HCT116 (cell line): ENCODE measurements at regions not wholly inside any gene's neighbourhood (a gene's known extent, or its start where the extent isn't known, plus 50 kb on each side); places are given as distances from the start of the nearest gene placed in this dataset.

Experiments
- ATAC-seq: fragments of 200-7000 bp; cut with Tn5 transposase; 2 replicates; pipeline ENCODE4 v1.9.1; 2020; ENCODE audit warnings: mild to moderate bottlenecking, moderate library complexity
- BruUV-seq: library from RNA; stranded (reverse); fragments of 400-500 nt; replicated peaks from 2 replicates; lab custom pipeline; 2021; lab: Mats Ljungman, UMichigan
- CTCF ChIA-PET: fragments of 300-600 bp; sonication (Branson Sonifier 250); formaldehyde crosslinking; loops from one replicate; lab custom pipeline; 2021; ENCODE audit warnings: antibody characterized with exemption; lab: Charles Lee
- POLR2A ChIA-PET: fragments of 300-600, 350-600 bp; sonication (Branson Sonifier 250); formaldehyde crosslinking; loops from one replicate; lab custom pipeline; 2021; ENCODE audit warnings: antibody characterized with exemption; lab: Charles Lee
- RAD21 ChIA-PET, 2 experiments: fragments of 300-600 bp; sonication (Branson Sonifier 250); formaldehyde crosslinking; loops; one replicate each; lab custom pipeline; 2023; ENCODE audit warnings: low total read pairs in 2 of 2; ENCODE audit not compliant: uncharacterized antibody in 2 of 2, unreplicated experiment in 2 of 2, low non-redundant PET in 1 of 2; lab: Charles Lee
- DNase-seq: peaks from one replicate; pipeline ENCODE4 v3.0.0-alpha.2; 2010; ENCODE audit warnings: low read depth, low spot score
- H2AFZ ChIP-seq: fragments of 200-600 bp; shearing (Covaris generic), sonication (generic); 2 replicates; pipeline ENCODE4 v1.6.1; 2017; ENCODE audit warnings: low read depth, mixed run types, mixed read lengths, antibody characterized with exemption, low read length; ENCODE audit not compliant: poor library complexity, severe bottlenecking
- H3K27ac ChIP-seq: 2 replicates; pipeline ENCODE4 v1.5.1; 2012; ENCODE audit warnings: low read depth, low read length
- H3K27me3 ChIP-seq: fragments of 200-600 bp; sonication (generic); 2 replicates; pipeline ENCODE4 v1.6.1; 2016; ENCODE audit warnings: mixed run types, low read length, mixed read lengths; ENCODE audit not compliant: insufficient read depth
- H3K36me3 ChIP-seq, 2 experiments: fragments of 200-500 bp in 1 of 2; fragments of 200-600 bp in 1 of 2; sonication (Bioruptor generic) in 1 of 2; sonication (generic) in 1 of 2; 2 replicates each; pipeline versions ENCODE4 v1.5.1 to v1.6.1; 2014 to 2016; ENCODE audit warnings: low read length in 2 of 2, inconsistent platforms in 1 of 2, mixed read lengths in 1 of 2, mixed run types in 1 of 2; ENCODE audit not compliant: insufficient read depth in 2 of 2, control insufficient read depth in 1 of 2
- H3K4me1 ChIP-seq, 2 experiments: fragments of 200-600 bp in 1 of 2; sonication (generic) in 1 of 2; 2 replicates each; pipeline versions ENCODE4 v1.5.1 to v1.6.1; 2012 to 2017; ENCODE audit warnings: low read length in 2 of 2, inconsistent platforms in 1 of 2, mild to moderate bottlenecking in 1 of 2, mixed read lengths in 1 of 2, mixed run types in 1 of 2, moderate library complexity in 1 of 2; ENCODE audit not compliant: insufficient read depth in 2 of 2, control insufficient read depth in 1 of 2
- H3K4me2 ChIP-seq: fragments of 200-600 bp; sonication (generic); 2 replicates; pipeline ENCODE4 v1.6.1; 2017; ENCODE audit warnings: mixed run types, low read length, mixed read lengths
- H3K4me3 ChIP-seq, 2 experiments: fragments of 200-600 bp in 1 of 2; sonication (generic) in 1 of 2; replicated peaks in 1 of 2; 2 replicates each; pipeline ENCODE4 v1.5.1; 2011 to 2016; ENCODE audit warnings: low read length in 2 of 2, control low read depth in 1 of 2, low read depth in 1 of 2, mild to moderate bottlenecking in 1 of 2, mixed read lengths in 1 of 2, mixed run types in 1 of 2
- H3K79me2 ChIP-seq: fragments of 200-600 bp; sonication (generic); 2 replicates; pipeline ENCODE4 v1.6.1; 2017; ENCODE audit warnings: mild to moderate bottlenecking, mixed run types, low read length, moderate library complexity, mixed read lengths; ENCODE audit not compliant: insufficient read depth
- H3K9ac ChIP-seq: fragments of 200-600 bp; sonication (generic); 2 replicates; pipeline ENCODE4 v1.6.1; 2016; ENCODE audit warnings: low read length, mixed read lengths
- H3K9me2 ChIP-seq: fragments of 200-600 bp; sonication (generic), shearing (Covaris generic); 2 replicates; pipeline ENCODE4 v1.6.1; 2017; ENCODE audit warnings: mixed run types, mild to moderate bottlenecking, moderate library complexity; ENCODE audit not compliant: insufficient read depth
- H3K9me3 ChIP-seq, 2 experiments: fragments of 200-500 bp in 1 of 2; fragments of 200-600 bp in 1 of 2; sonication (Bioruptor generic) in 1 of 2; sonication (generic) in 1 of 2; 2 replicates each; pipeline ENCODE4 v1.6.1; 2014 to 2017; ENCODE audit warnings: low read length in 2 of 2, mixed read lengths in 2 of 2, inconsistent platforms in 1 of 2, low read depth in 1 of 2, mild to moderate bottlenecking in 1 of 2, mixed run types in 1 of 2, moderate library complexity in 1 of 2; ENCODE audit not compliant: control insufficient read depth in 1 of 2, insufficient read depth in 1 of 2
- H4K20me1 ChIP-seq: fragments of 200-600 bp; sonication (generic), shearing (Covaris generic); 2 replicates; pipeline ENCODE4 v1.6.1; 2017; ENCODE audit warnings: mixed run types, mild to moderate bottlenecking, moderate library complexity; ENCODE audit not compliant: insufficient read depth
- EGR1 ChIP-seq: IDR thresholded peaks from 2 replicates; pipeline ENCODE4 v1.6.1; 2012; ENCODE audit warnings: low read depth
- ELF1 ChIP-seq: IDR thresholded peaks from 2 replicates; pipeline ENCODE4 v1.6.1; 2012; ENCODE audit warnings: low read depth, borderline replicate concordance
- EZH2 ChIP-seq: fragments of 200-600 bp; sonication (generic); IDR thresholded peaks from 2 replicates; pipeline ENCODE4 v1.6.1; 2017; ENCODE audit warnings: antibody characterized with exemption, mixed run types
- EZH2phosphoT487 ChIP-seq: fragments of 200-600 bp; IDR thresholded peaks from 2 replicates; pipeline ENCODE4 v1.6.1; 2018; ENCODE audit warnings: antibody characterized with exemption, borderline replicate concordance
- FOSL1 ChIP-seq: IDR thresholded peaks from 2 replicates; pipeline ENCODE4 v1.6.1; 2012; ENCODE audit warnings: low read depth
- JUND ChIP-seq: IDR thresholded peaks from 2 replicates; pipeline ENCODE4 v1.6.1; 2012
- POLR2AphosphoS5 ChIP-seq: IDR thresholded peaks from 2 replicates; pipeline ENCODE4 v1.6.1; 2011; ENCODE audit warnings: mild to moderate bottlenecking, low read depth, low read length, moderate library complexity
- SIN3A ChIP-seq: IDR thresholded peaks from 2 replicates; pipeline ENCODE4 v1.6.1; 2012; ENCODE audit warnings: low read depth
- SRF ChIP-seq: IDR thresholded peaks from 2 replicates; pipeline ENCODE4 v1.6.1; 2012; ENCODE audit warnings: low read depth
- ZFX ChIP-seq: fragments of 450-650 bp; IDR thresholded peaks from 2 replicates; pipeline ENCODE4 v1.6.1; 2017
- intact Hi-C: fragments of 100-400 bp; cut with micrococcal nuclease; formaldehyde crosslinking; loops from 2 replicates; pipeline ENCODE4 v1.10.0; 2022
- TF ChIP-seq, protein P1 (sequence below), 3 experiments: fragments of 200-600 bp in 1 of 3; sonication (generic) in 1 of 3; IDR thresholded peaks in 2 of 3; conservative IDR thresholded peaks in 1 of 3; 2 replicates each; pipeline ENCODE4 v1.5.1; 2012 to 2017; ENCODE audit warnings: low read depth in 2 of 3, low read length in 2 of 3, antibody characterized with exemption in 1 of 3, borderline replicate concordance in 1 of 3, control low read depth in 1 of 3, mild to moderate bottlenecking in 1 of 3, mixed read lengths in 1 of 3, mixed run types in 1 of 3, moderate library complexity in 1 of 3; ENCODE audit not compliant: insufficient read depth in 1 of 3
- TF ChIP-seq, protein P2 (sequence below): IDR thresholded peaks from 2 replicates; pipeline ENCODE4 v1.6.1; 2012
- TF ChIP-seq, protein P3 (sequence below): IDR thresholded peaks from 2 replicates; pipeline ENCODE4 v1.6.1; 2011; ENCODE audit warnings: mild to moderate bottlenecking, low read length, moderate library complexity; ENCODE audit not compliant: insufficient replicate concordance; ENCODE audit errors: extremely low read depth
- TF ChIP-seq, protein P4 (sequence below): IDR thresholded peaks from 2 replicates; pipeline ENCODE4 v1.6.1; 2012; ENCODE audit warnings: low read depth

GRCh38 chr17:62867303-62867702 lies 59.2 kb upstream of the MARCHF10 start:
- no peak overlapping the region for H3K4me3 ChIP-seq
- ATAC-seq (no peak), DNase-seq (no peak)
- no peaks in the 10 kb centered on the region for H3K9me2 ChIP-seq
- H3K27me3 ChIP-seq, result no peaks in the 10 kb centered on the region
- H4K20me1 ChIP-seq, result no peaks in the 10 kb centered on the region
- intact Hi-C loops, result no loop called here
- ChIA-PET CTCF (no interaction called here), POLR2A (no interaction called here), RAD21 (interaction anchor here in 1 of 2 experiments (1.0 kb wide), 1 partner anchor 1052 kb away, joined by 3 read pairs; no protein-coding TSS in a partner anchor)
- no peaks in the 10 kb centered on the region for H3K36me3 ChIP-seq
- no peaks in the 10 kb centered on the region for H3K79me2 ChIP-seq
- no peak overlapping the region for H3K4me2 ChIP-seq
- no TSS peak for BruUV-seq
- no peaks in the 10 kb centered on the region for H3K9me3 ChIP-seq
- H3K27ac ChIP-seq, result no peak overlapping the region
- H2AFZ ChIP-seq, result no peak overlapping the region
- no peak overlapping the region for H3K9ac ChIP-seq
- no peaks in the 10 kb centered on the region for H3K4me1 ChIP-seq
- TF ChIP-seq EZH2 (no peak), EZH2phosphoT487 (no peak), JUND (no peak), POLR2AphosphoS5 (no peak), FOSL1 (no peak)

DNA sequence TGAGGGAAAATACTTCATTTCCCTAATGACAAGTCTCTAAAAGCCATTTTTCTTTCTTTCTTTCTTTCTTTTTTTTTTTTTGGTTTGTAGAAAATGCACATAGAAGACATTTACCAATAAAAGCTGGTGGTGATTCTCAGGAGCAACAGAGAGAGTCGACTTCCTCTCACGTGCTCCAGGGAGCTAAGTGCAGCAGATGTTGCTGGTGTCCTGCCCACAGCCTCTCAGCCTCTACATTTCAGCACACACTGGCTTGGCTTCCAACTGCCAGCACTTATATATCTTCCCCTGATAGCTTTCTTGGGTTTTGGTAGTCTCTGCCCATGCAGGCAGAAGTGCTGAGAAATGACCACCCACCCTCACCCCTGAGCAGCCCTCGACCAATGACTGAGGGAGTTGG lies 58.4 kb upstream of the MARCHF10 start:
- no peaks in the 10 kb centered on the region for H3K79me2 ChIP-seq
- no peaks in the 10 kb centered on the region for H3K36me3 ChIP-seq
- ChIA-PET CTCF (no interaction called here), POLR2A (no interaction called here), RAD21 (interaction anchor here in 1 of 2 experiments (1.0 kb wide), 1 partner anchor 1053 kb away, joined by 3 read pairs; no protein-coding TSS in a partner anchor)
- no peaks in the 10 kb centered on the region for H3K9me3 ChIP-seq
- DNase-seq, result no peak
- intact Hi-C loops, result no loop called here
- no peak overlapping the region for H2AFZ ChIP-seq
- no peak overlapping the region for H3K4me3 ChIP-seq
- no peaks in the 10 kb centered on the region for H3K9me2 ChIP-seq
- no peaks in the 10 kb centered on the region for H3K27me3 ChIP-seq
- no TSS peak for BruUV-seq
- H4K20me1 ChIP-seq, result no peaks in the 10 kb centered on the region
- ATAC-seq, result no peak
- H3K9ac ChIP-seq, result no peak overlapping the region
- no peak for TF ChIP-seq EGR1
- TF ChIP-seq, protein P1, sequence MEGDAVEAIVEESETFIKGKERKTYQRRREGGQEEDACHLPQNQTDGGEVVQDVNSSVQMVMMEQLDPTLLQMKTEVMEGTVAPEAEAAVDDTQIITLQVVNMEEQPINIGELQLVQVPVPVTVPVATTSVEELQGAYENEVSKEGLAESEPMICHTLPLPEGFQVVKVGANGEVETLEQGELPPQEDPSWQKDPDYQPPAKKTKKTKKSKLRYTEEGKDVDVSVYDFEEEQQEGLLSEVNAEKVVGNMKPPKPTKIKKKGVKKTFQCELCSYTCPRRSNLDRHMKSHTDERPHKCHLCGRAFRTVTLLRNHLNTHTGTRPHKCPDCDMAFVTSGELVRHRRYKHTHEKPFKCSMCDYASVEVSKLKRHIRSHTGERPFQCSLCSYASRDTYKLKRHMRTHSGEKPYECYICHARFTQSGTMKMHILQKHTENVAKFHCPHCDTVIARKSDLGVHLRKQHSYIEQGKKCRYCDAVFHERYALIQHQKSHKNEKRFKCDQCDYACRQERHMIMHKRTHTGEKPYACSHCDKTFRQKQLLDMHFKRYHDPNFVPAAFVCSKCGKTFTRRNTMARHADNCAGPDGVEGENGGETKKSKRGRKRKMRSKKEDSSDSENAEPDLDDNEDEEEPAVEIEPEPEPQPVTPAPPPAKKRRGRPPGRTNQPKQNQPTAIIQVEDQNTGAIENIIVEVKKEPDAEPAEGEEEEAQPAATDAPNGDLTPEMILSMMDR (IDR thresholded peaks at IDR 0.05 in 2 of 3, conservative IDR thresholded peaks at IDR 0.05 in 1 of 3; ENCODE audit: borderline replicate concordance in 1 of 3, insufficient read depth in 1 of 3, low read depth in 2 of 3, low read length in 2 of 3), result no peak
- TF ChIP-seq, protein P2, sequence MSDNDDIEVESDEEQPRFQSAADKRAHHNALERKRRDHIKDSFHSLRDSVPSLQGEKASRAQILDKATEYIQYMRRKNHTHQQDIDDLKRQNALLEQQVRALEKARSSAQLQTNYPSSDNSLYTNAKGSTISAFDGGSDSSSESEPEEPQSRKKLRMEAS, result no peak
- TF ChIP-seq, protein P3, sequence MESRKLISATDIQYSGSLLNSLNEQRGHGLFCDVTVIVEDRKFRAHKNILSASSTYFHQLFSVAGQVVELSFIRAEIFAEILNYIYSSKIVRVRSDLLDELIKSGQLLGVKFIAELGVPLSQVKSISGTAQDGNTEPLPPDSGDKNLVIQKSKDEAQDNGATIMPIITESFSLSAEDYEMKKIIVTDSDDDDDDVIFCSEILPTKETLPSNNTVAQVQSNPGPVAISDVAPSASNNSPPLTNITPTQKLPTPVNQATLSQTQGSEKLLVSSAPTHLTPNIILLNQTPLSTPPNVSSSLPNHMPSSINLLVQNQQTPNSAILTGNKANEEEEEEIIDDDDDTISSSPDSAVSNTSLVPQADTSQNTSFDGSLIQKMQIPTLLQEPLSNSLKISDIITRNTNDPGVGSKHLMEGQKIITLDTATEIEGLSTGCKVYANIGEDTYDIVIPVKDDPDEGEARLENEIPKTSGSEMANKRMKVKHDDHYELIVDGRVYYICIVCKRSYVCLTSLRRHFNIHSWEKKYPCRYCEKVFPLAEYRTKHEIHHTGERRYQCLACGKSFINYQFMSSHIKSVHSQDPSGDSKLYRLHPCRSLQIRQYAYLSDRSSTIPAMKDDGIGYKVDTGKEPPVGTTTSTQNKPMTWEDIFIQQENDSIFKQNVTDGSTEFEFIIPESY, result no peak
- TF ChIP-seq, protein P4, sequence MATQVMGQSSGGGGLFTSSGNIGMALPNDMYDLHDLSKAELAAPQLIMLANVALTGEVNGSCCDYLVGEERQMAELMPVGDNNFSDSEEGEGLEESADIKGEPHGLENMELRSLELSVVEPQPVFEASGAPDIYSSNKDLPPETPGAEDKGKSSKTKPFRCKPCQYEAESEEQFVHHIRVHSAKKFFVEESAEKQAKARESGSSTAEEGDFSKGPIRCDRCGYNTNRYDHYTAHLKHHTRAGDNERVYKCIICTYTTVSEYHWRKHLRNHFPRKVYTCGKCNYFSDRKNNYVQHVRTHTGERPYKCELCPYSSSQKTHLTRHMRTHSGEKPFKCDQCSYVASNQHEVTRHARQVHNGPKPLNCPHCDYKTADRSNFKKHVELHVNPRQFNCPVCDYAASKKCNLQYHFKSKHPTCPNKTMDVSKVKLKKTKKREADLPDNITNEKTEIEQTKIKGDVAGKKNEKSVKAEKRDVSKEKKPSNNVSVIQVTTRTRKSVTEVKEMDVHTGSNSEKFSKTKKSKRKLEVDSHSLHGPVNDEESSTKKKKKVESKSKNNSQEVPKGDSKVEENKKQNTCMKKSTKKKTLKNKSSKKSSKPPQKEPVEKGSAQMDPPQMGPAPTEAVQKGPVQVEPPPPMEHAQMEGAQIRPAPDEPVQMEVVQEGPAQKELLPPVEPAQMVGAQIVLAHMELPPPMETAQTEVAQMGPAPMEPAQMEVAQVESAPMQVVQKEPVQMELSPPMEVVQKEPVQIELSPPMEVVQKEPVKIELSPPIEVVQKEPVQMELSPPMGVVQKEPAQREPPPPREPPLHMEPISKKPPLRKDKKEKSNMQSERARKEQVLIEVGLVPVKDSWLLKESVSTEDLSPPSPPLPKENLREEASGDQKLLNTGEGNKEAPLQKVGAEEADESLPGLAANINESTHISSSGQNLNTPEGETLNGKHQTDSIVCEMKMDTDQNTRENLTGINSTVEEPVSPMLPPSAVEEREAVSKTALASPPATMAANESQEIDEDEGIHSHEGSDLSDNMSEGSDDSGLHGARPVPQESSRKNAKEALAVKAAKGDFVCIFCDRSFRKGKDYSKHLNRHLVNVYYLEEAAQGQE, result no peak
- no peak for TF ChIP-seq ELF1
- TF ChIP-seq SIN3A, result no peak
- no peak for TF ChIP-seq ZFX
- no peak for TF ChIP-seq EZH2phosphoT487
- TF ChIP-seq SRF, result no peak
- H3K4me2 ChIP-seq, result no peak overlapping the region
- H3K27ac ChIP-seq, result no peak overlapping the region
- H3K4me1 ChIP-seq, result peaks cover 0 to 8% of the 10 kb centered on the region in 2 experiments; a peak in 2 of 4 replicates
